ENCODE measurements at regions not wholly inside any gene's neighbourhood (a gene's known extent, or its start where the extent isn't known, plus 50 kb on each side); places are given as distances from the start of the nearest gene placed in this dataset.

GRCh38 chr9:103371152-103371551 is 376.0 kb downstream of the CYLC2 start:
- Histone ChIP-seq H3K4me3 (replicated peaks in 1 of 3; ENCODE audit: insufficient read depth in 1 of 3, low read depth in 1 of 3, low read length in 3 of 3) (no peak overlapping the region), H3K79me2 (ENCODE audit: control insufficient read depth, insufficient read depth, low read length) (no peaks in the 10 kb centered on the region), H3K4me1 (ENCODE audit: control insufficient read depth, extremely low read depth, insufficient read depth, low read length) (no peaks in the 10 kb centered on the region), H4K20me1 (replicated peaks; ENCODE audit: control insufficient read depth, extremely low read depth, insufficient read depth, low read length) (no peaks in the 10 kb centered on the region), H3K9me3 (replicated peaks; ENCODE audit: control insufficient read depth, insufficient read depth, low read length) (peaks cover 2% of the 10 kb centered on the region), H3K9ac (replicated peaks; ENCODE audit: extremely low read depth, insufficient read depth, low read length) (no peak overlapping the region), H3K36me3 (ENCODE audit: control insufficient read depth in 2 of 2, extremely low read depth in 1 of 2, insufficient read depth in 2 of 2, low read length in 2 of 2) (no peaks in the 10 kb centered on the region), H3K9me1 (replicated peaks; ENCODE audit: control insufficient read depth, extremely low read depth, insufficient read depth, low read length) (no peaks in the 10 kb centered on the region), H2AFZ (ENCODE audit: low read depth, low read length) (no peak overlapping the region), H3K4me2 (ENCODE audit: insufficient read depth, low read length) (no peak overlapping the region), H3K27ac (ENCODE audit: insufficient read depth, low read depth, low read length) (no peak overlapping the region), H3K27me3 (ENCODE audit: control insufficient read depth in 2 of 2, insufficient read depth in 2 of 2, low read length in 2 of 2) (no peaks in the 10 kb centered on the region)
- DNase-seq (ENCODE audit: low read depth, low spot score), result no peak
- TF ChIP-seq POLR2A (IDR thresholded peaks at IDR 0.05; ENCODE audit: low read depth, low read length), result no peak
- TF ChIP-seq GATA2 (IDR thresholded peaks at IDR 0.05; ENCODE audit: insufficient read depth, insufficient read length, low read depth, low read length), result no peak
- TF ChIP-seq POLR2AphosphoS5 (IDR thresholded peaks at IDR 0.05; ENCODE audit: insufficient read depth, low read depth, low read length), result no peak
- TF ChIP-seq MYC (IDR thresholded peaks at IDR 0.05; ENCODE audit: low read depth, low read length), result no peak
- TF ChIP-seq EZH2 (IDR thresholded peaks at IDR 0.05; ENCODE audit: borderline replicate concordance, low read depth, low read length, severe bottlenecking), result no peak
- no peak for TF ChIP-seq JUN (IDR thresholded peaks at IDR 0.05; ENCODE audit: borderline replicate concordance, insufficient read depth, insufficient read length, low read depth)
- TF ChIP-seq MAX (IDR thresholded peaks at IDR 0.05; ENCODE audit: insufficient read depth, insufficient read length), result no peak
- TF ChIP-seq CTCF (IDR thresholded peaks at IDR 0.05; ENCODE audit: extremely low read depth in 1 of 2, insufficient read depth in 1 of 2, low read depth in 1 of 2, low read length in 2 of 2), result no peak
- no TSS peak for BruUV-seq (replicated peaks)
- FAIRE-seq, result no peak
- POLR2A ChIA-PET, result no interaction called here
- intact Hi-C loops (cut with micrococcal nuclease) (no loop called here), dilution Hi-C loops (cut with MboI; ENCODE audit: extremely low pct_ligation_motif_present, low sequenced_read_pairs) (no loop called here)
- CTCF ChIA-PET, result no interaction called here
